ENCODE measurements at regions not wholly inside any gene's neighbourhood (a gene's known extent, or its start where the extent isn't known, plus 50 kb on each side); places are given as distances from the start of the nearest gene placed in this dataset.

- TF ChIP-seq, protein P1, sequence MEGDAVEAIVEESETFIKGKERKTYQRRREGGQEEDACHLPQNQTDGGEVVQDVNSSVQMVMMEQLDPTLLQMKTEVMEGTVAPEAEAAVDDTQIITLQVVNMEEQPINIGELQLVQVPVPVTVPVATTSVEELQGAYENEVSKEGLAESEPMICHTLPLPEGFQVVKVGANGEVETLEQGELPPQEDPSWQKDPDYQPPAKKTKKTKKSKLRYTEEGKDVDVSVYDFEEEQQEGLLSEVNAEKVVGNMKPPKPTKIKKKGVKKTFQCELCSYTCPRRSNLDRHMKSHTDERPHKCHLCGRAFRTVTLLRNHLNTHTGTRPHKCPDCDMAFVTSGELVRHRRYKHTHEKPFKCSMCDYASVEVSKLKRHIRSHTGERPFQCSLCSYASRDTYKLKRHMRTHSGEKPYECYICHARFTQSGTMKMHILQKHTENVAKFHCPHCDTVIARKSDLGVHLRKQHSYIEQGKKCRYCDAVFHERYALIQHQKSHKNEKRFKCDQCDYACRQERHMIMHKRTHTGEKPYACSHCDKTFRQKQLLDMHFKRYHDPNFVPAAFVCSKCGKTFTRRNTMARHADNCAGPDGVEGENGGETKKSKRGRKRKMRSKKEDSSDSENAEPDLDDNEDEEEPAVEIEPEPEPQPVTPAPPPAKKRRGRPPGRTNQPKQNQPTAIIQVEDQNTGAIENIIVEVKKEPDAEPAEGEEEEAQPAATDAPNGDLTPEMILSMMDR (IDR thresholded peaks at IDR 0.05; ENCODE audit: low read length): no peak
- TF ChIP-seq EZH2phosphoT487 (IDR thresholded peaks at IDR 0.05; ENCODE audit: low read length) (no peak), EZH2 (optimal IDR thresholded peaks at IDR 0.05; ENCODE audit: low read depth, low read length) (no peak)
Observed at GRCh38 chr2:167752734-167753133, 494.7 kb downstream of the STK39 start.

Measured in MM.1S (cell line).